NCI-H226 (cell line): ENCODE measurements at regions not wholly inside any gene's neighbourhood (a gene's known extent, or its start where the extent isn't known, plus 50 kb on each side); places are given as distances from the start of the nearest gene placed in this dataset.
"Not testable (repeated sequence)": the region's sequence is repeated elsewhere in the genome, so short reads cannot be mapped to it uniquely, and the experiment has no call there.

Source experiments
- DNase-seq: peaks from one replicate; pipeline ENCODE4 v3.0.0-alpha.2; 2015

DNA sequence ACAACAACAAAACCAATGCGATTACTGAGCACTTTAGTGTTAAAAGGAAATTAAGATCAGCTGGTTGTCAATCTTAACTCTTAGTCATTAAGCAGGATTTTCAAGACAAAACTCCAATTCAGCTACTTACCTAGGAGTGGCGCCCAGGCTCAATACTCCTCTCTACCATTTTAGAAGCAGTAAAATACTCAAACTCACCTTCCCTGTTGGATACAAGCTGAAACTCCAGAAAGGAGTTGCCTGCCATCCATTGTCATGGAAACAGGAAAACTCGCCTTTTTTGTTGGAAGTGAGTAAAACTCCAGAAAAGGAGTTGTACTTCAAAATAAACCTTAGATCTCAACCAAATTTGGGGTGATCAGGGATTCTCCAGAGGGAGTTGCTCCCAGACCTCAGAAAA is 127.0 kb upstream of the F3 start:
- DNase-seq = no peak

DNA sequence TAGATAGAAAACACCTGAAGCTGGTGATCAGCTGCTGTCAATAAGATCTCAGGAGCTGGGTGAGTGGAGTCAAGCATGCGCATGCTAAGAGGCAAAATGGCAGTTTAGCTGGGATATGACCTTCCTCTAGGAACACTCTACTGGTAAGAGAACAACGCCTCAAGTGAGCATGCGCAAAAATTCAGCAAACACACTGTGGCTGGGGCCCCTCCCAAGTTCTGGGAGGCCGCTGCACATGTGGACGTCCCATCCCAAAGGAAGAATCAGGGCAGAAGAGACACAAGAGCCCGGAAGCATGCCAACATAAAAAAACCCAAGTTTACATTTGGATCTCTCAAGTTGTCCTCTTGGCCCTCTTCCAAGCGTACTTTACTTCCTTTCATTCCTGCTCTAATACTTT is 126.3 kb upstream of the F3 start:
- DNase-seq = no peak

DNA sequence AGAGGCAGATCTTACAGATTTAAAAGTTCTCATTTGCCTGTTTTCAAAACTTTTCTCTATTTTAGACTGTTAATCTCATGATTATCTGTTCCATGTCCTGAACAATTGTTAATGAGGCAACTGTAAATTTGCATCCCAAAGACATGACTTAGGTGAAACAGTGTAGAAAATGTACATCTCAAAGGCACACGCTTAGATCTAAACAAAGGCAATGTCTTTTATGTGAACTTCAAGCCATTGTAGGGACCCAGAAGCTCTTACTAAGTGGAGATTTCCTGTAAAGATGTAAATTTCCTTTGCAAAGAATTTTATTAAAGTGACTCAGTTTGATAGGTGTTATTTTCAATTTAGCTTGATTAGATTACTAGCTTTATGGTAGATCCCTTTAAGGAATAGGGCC is 125.2 kb upstream of the F3 start:
- no peak for DNase-seq

DNA sequence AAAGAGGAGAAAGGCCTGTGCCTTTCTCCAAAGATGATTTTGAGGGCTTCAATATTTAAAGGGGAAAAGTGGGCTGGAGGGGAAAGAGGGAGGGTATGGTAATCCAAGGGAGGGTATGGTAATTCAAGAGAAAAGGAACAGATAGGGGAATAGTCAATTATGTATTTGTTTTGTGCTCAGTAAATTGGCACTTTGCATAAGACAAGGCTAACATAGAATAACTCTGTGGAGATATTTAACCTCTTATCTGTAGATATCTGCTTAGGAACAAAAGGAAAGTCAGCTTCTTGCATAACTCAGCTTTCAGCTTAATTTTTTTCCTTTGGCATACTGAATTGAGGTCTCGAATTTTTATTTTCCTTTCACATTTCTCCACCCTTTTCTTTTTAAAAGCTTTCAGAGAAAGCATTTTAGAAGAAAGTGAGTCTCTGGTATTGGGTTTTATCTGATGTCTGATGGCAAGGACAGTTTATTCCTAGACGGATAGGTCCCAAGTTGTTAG is 119.9 kb upstream of the F3 start:
- no peak for DNase-seq

DNA sequence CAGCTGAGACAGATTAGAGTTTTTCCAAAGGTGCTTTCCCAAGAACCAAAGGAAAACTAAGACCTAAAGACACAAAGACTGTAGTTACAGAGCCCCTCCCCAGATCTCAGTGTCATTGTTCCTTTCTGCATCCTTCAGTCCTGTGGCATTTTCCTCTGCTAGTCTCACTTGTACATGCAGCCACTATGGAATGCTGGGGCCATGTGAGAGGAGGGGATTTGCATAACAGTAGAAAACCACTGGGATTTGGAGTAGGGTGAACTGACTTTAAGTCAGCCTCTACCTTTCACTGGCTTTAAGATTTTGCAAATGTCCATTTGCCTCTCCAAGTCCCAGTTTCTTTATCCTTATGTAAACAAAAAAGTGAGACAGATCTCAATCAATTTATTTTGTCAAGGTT is 119.4 kb upstream of the F3 start:
- DNase-seq = no peak

DNA sequence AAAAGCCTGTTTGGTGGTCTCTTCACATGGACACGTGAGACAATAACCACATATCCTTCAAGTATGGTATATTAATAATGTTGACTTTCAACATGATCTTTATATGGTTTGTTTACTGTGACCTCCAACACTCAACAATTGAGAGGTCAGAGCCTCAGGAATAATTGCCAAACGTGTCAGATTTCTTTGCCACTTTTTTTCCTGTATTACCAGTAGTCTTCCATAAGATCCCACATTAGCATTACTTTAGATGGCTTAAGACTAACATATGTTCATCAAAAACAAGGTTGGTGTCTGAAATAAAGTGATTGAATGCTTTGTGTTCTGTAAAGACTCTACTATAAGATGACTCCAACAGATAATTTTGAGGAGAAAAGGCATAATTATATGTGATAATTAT is 118.7 kb upstream of the F3 start:
- no peak for DNase-seq

DNA sequence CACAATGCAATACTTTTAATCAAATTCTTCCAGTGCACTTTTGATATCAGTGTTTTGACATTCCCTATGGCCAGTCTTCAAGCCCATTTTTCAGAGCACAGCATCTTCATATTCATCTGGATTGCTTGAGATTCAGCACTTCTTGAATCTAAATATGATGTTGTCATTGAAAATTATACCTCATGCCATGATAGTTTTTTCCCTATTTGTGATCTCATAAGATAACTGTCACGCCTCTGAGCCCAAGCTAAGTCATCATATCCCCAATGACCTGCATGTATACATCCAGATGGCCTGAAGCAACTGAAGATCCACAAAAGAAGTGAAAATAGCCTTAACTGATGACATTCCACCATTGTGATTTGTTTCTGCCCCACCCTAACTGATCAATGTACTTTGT is 117.6 kb upstream of the F3 start:
- not testable (repeated sequence) for DNase-seq

DNA sequence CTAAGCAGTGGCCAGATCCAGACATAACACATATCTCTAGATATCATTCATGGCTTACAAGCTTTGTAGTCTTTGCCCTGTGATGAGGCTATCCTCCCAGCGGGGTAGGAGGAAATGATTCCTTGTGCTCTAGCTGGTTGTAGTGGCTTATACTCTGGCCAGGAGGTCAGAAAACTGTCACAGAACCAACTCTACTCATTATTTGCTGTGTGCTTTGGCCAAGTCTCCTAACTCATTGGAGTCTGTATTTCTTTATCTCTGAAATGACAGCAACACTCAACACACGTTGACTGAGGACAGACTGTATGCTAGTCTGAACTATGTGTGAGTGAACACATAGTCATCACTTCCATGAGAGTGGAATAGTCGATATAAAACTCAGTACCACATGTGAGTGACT is 116.7 kb upstream of the F3 start:
- peak; percentile 46 for DNase-seq

DNA sequence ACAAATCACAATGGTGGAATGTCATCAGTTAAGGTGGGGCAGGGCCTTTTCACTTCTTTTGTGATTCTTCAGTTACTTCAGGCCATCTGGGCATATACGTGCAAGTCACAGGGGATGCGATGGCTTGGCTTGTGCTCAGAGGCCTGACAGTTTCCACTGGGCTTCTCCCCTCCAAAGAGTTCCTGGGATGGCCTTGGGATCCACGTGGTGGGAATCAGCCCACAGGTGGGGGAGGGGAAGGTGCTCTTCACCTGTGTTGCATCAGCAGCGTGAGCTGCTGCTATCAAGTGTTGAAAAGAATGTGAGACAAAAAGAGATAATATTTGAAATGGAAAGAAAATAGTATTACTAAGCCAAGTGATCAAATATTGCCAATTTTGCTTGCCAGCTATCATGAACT is 116.2 kb upstream of the F3 start:
- not testable (repeated sequence) for DNase-seq

DNA sequence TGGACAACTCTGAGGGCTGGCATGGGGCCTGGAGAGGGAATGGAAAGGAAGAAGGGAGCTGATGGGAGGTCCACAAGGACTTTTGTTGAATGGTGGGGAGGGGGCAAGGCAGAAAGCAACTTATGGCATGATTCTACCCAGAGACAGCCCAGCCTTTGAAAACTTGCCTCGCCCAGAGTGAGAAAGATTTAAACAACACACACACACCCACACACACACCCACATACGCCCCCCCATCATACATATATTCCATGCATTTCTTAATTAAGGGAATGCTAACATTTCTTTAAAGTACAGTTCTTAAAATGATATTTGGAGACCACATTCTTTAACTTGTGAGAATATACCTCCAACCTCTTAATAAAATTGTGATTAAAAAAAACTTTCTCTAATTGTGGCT is 115.4 kb upstream of the F3 start:
- DNase-seq = no peak

DNA sequence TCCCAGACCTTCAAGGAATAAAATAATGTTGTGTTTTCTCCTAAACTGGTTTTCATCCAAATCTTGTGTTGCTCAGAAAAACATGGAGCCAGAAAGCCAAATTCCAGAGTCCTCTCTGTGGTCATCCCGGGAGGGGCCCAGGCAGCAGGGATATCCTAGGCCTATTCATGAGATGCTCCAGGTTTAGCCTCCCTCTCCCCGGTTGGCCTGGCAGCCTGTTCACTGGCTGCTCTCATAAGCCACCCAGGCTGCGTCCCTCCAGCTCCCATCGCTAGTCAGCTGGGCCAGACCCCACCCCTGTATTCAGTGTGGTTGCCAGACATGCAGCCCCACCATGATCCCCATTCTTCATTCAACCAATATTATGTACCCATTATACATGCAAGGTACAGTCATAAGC is 113.4 kb upstream of the F3 start:
- no peak for DNase-seq

DNA sequence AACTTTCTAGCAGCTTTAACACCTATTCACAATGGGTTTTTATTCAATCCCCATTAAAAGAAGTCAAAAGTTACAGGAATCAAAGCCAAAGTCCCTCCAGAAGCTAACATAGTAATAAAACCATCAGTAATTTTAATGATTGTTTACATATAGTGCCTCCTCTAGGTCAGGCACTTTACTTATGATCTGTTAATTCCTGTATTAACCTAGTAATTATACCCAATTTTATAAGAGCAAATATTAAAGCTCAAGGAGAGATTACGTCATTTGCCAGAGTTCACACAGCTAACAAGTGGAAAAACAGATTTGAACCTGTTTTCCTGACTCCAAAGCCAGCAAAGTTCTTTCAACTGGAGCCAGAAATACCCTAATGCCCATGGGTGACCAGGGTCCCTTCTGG is 112.9 kb upstream of the F3 start:
- DNase-seq = no peak

DNA sequence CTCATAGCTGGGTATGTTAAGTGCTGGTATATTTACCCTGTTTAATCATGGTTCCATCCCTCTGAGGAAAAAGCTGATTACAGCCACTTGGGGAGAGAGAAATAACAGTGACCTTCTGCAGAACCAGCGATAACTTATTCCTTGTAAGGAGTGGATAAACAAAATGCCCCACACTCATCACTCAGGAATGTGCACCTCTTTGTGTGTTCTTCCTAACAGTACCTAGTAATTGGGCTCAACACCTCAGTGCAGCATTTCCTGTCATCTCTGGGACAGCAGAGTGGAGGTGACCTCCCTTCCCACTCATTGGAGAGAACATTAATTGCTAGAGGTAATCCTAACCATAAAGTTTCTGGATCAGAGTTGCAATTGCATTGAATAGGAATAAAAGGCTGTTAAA is 112.5 kb upstream of the F3 start:
- DNase-seq = peak; percentile 80

DNA sequence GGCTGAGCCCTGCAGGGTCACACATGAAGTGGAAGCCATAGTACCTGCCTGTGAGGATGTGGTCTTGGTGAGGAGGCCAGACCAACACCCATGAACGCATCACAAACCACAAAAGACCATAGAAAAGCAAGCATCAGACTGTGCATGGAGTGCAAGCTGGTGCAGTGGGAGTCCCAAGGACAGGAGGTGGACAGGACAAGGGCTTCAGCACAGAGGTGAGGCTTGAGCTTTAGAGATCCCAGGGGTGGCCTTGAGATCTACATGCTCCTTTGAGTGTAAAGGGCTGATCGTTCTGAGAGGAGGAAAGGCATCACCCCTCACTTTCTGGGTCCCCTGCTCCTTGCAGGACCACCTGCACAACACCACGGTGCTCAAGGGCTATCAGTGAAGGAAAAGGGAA is 111.9 kb upstream of the F3 start:
- DNase-seq = no peak

DNA sequence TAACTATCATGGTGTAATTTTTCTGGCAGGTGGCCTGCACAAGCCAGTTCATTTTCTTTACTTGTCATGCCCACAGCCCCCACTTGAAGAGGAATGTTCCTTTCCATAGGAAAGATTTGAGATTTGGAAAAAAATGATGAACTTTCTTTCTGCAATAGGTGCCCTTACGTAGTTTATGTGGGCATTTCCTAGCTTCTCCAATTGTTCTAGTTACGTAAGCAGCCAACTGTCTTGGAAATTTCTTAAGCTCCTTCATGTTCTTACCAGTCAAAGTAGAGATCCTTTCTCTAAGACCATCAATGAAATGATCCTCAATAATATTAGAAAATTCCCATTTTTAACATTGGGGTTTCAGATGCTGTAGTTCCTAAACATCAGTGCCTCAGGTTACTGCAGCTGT is 109.5 kb upstream of the F3 start:
- no peak for DNase-seq

DNA sequence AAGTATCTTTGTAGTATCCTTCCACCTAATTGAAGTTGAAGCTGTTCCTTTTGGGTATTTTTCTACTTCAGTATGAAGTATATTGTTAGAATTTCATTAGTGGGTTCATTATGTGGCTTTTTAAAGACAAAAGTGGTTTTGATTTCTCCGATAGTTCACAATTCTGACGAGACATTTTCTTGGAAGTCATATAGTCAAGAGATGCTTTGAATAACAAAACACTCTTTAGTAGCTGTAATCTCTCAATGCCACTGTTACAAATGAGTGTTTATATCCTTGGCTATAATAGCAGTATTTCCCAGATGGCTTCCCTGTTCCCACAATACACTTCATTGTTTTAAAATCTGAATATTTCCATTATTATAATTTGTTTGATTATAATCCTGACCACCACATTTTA is 108.7 kb upstream of the F3 start:
- no peak for DNase-seq

DNA sequence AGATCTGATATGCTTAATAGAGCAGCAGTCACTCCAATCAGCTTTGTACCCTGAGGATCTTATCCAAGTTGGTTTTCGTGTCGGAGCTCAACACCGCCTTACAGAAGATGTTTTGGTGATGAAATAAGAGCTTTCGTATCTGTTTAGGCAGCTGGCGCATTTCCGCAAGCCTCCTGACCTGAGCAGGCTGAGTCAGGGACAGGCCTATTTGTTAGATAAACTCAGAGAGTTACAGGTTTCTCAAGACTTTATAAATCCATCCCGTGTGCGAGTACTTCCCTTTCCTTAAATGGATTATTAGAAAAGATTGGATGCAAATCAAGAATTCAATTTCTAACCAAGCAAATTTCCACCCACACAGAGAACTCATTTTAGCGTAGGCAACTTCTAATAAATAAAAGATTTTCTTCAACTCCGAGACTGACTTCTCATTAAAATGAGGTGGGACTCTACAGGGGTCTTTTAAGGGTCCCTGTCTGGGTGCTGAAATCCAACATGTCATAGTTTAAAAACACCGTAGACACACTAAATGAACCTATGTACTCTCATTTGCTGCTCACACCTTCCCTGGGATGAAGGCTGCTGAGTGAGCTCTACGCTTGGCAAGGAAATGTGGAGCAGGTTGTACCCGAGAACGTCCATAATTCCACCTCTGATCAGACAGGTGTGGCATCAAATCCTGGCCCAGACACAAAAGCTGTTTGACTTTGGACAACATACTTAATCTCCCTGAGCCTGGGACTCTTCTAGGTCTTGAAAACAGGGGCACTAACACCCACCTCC is 106.9 kb upstream of the F3 start:
- DNase-seq = peak; percentile 98

DNA sequence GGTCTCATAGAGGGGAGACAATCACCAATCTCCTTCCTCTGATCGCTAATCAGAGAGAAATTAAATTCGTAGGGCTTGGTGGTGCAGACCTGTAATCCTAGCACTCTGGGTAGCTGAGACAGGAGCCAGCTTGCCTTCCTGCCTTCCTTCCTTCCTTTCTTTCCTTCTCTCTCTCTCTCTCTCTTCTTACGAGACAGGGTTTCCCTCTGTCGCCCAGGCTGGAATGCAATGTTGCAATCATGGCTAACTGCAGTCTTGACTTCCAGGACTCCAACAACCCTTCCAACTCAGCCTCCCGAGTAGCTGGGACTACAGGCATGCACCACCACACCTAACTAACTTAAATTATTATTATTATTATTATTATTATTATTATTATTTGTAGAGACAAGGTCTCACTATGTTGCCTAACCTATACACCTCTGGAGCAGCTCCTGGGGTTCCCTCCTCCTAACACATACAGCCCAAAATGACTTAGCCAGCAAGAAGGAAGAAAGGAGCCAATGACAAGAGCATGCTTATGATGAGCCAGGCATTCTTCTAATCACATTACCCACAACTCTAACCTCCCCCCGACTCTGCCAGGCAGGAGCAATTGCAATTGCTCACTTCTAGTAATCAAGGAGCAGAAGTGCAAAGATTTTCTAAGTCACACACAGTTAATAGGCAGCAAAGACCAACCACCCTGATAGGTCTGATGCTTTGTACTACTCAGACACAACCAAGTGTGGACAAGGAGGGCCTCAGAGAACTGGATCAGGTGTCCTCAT is 105.4 kb upstream of the F3 start:
- peak; percentile 71 for DNase-seq

DNA sequence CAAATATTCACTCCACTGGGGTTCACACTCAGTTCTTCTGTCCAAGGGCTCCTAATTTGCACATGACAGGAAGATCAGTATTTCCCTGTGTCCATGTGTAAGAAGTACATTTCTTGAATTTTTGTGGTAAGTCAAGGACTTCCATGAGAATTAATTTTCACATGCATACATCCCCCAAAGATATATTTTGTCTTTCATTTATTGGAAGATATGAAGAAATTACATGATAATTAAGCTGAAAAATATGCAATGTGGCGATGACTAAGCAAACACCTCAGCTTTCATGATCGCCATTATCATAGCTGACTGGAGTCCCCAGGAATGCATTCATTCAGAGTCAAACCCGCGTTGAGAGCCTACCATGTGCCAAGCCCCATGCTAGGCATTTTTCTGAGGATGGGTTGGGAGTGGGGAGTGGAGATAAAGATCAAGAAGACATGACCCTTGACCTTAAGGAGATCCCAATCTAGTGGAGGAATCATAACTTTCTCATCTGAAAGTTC is 104.6 kb upstream of the F3 start:
- peak; percentile 90 for DNase-seq

DNA sequence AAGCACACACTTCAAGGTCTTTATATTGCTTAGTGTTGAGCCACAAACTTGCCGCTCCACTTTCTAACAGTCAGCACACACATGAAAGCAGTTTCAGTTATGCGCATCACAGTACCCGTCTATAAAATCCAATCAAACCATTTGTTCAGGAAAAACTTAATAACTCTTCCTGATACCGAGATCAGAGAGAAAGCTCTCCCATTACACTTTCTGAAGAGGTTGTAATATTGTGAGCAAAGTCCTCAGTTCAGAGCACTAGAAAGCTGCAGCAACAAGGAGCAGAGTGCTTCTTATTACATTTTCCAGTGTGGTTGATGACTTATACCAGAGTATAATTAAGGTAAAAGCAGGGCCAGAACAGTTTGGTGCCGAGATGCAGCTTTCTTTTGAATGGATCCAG is 102.8 kb upstream of the F3 start:
- DNase-seq = no peak

DNA sequence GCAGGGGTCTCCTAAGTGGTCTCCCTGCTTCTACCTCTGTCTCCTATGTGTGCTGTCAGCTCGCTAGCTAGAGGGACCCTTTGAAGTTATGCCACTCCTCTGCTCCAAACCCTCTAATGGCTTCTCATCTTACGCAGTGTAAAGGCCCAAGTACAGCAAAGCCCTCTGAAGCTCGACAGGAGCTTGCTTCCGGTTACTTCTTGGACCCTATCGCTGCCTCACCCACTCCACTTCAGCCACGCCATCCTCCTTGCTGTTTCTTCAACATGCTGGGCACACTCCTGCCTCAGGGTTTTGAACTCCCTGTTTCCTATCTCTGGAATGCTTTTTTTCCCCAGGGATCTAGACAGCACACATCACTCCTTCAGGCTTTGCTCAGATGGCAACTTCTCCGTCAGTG is 102.3 kb upstream of the F3 start:
- DNase-seq = no peak

DNA sequence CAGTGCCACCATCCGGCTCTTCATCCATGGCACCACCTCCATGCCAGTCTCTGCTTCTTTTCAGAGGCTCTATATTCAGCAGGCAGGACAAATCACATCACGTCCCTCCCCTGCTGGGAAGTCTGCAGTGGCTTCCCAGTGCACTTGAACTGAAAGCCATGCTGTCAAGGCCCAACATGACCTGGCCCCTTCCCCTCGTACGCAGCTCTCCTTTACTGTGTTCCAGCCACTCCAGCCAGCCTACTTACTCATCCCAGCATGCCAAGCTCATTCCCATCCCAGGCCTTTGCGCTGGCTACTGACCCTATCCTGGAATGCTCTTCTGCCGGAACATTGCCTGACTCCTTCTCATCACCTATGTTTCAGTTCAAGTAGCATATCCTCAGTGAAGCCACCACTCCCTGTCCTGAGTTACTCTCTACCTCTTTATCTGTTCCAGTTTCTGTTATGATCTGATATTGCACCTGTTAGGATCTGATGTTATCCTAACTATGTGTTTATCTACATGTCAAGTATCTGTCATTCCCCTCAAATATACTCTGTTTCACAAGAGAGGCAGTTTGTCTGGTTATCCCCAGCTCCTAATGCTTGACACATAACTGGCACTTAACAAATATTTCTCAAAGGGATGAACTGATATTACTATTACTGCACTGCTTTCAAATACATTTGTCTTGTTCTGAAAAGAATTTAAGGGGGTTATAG is 101.2 kb upstream of the F3 start:
- no peak for DNase-seq

DNA sequence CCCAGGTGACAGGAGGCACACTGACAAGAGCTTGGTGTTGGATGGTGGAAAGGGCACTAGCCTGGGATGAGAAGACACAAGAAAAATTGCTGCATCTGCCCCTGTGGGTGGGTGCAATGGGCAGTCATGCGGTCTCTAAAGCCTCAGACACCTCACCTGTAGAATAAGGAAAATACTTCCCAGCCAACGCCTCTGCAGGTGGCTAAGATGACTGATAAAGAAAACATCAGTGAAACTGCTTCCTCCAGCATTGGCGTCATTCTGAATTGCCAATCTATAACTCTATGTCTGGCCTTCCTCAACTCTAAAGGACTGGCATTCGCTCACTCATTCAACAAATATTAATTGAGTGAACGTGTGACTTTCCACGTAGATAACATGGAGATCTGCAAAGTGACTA is 100.4 kb upstream of the F3 start:
- DNase-seq = no peak

DNA sequence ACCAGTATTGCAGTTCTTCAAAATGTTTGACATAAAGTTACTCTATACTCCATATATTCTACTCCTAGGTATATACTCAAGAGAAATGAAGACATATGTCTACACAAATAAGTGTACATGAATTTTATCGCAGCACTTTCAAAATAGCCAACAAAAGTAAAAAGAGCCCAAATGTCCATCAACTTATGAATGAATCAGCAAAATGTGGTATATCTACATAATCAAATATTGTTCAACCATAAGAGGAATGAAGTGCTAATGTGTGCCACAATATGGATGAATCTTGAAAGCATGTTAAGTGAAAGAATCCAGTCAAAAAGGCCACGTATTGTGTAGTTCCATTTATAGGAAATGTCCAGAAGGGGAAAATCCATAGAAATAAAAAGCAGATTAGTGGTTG is 98.6 kb upstream of the F3 start:
- no peak for DNase-seq
